ENCODE measurements at regions not wholly inside any gene's neighbourhood (a gene's known extent, or its start where the extent isn't known, plus 50 kb on each side); places are given as distances from the start of the nearest gene placed in this dataset.

- H3K36me3 Mint-ChIP-seq (ENCODE audit: low read depth) = no peaks in the 10 kb centered on the region
- H3K9me3 Mint-ChIP-seq = peaks cover 15% of the 10 kb centered on the region
- no peaks in the 10 kb centered on the region for H3K4me1 Mint-ChIP-seq
- H3K4me3 Mint-ChIP-seq = no peak overlapping the region
- H3K27me3 Mint-ChIP-seq (ENCODE audit: low read depth, poor library complexity) = no peaks in the 10 kb centered on the region
- no peak for TF ChIP-seq CTCF (IDR thresholded peaks at IDR 0.05)
- DNase-seq = no peak
- H3K27ac Mint-ChIP-seq = no peak overlapping the region
Measured at GRCh38 chrX:148268673-148269072, 231.7 kb upstream of the AFF2 start.

GRCh38 chrX:148269513-148269912, 230.9 kb upstream of the AFF2 start:
- H3K27ac Mint-ChIP-seq = no peak overlapping the region
- DNase-seq = no peak
- no peak for TF ChIP-seq CTCF (IDR thresholded peaks at IDR 0.05)
- peaks cover 15% of the 10 kb centered on the region for H3K9me3 Mint-ChIP-seq
- H3K36me3 Mint-ChIP-seq (ENCODE audit: low read depth) = no peaks in the 10 kb centered on the region
- no peak overlapping the region for H3K4me3 Mint-ChIP-seq
- H3K4me1 Mint-ChIP-seq = no peaks in the 10 kb centered on the region
- no peaks in the 10 kb centered on the region for H3K27me3 Mint-ChIP-seq (ENCODE audit: low read depth, poor library complexity)

GRCh38 chrX:148270499-148270898, 229.9 kb upstream of the AFF2 start:
- no peak overlapping the region for H3K4me3 Mint-ChIP-seq
- H3K27ac Mint-ChIP-seq = no peak overlapping the region
- no peaks in the 10 kb centered on the region for H3K27me3 Mint-ChIP-seq (ENCODE audit: low read depth, poor library complexity)
- no peak for TF ChIP-seq CTCF (IDR thresholded peaks at IDR 0.05)
- peaks cover 6% of the 10 kb centered on the region for H3K36me3 Mint-ChIP-seq (ENCODE audit: low read depth)
- H3K9me3 Mint-ChIP-seq = peaks cover 22% of the 10 kb centered on the region
- DNase-seq = no peak
- no peaks in the 10 kb centered on the region for H3K4me1 Mint-ChIP-seq

GRCh38 chrX:148271263-148271662, 229.2 kb upstream of the AFF2 start:
- Mint-ChIP-seq H3K36me3 (ENCODE audit: low read depth) (peaks cover 6% of the 10 kb centered on the region), H3K9me3 (peaks cover 27% of the 10 kb centered on the region), H3K27me3 (ENCODE audit: low read depth, poor library complexity) (no peaks in the 10 kb centered on the region), H3K4me1 (no peaks in the 10 kb centered on the region), H3K27ac (no peak overlapping the region), H3K4me3 (no peak overlapping the region)
- DNase-seq = no peak
- TF ChIP-seq CTCF (IDR thresholded peaks at IDR 0.05) = no peak

GRCh38 chrX:148281920-148282319, 218.5 kb upstream of the AFF2 start:
- H3K27me3 Mint-ChIP-seq (ENCODE audit: low read depth, poor library complexity) = peaks cover 2% of the 10 kb centered on the region
- DNase-seq = no peak
- H3K4me1 Mint-ChIP-seq = no peaks in the 10 kb centered on the region
- no peak for TF ChIP-seq CTCF (IDR thresholded peaks at IDR 0.05)
- H3K4me3 Mint-ChIP-seq = no peak overlapping the region
- H3K27ac Mint-ChIP-seq = no peak overlapping the region
- peaks cover 7% of the 10 kb centered on the region for H3K9me3 Mint-ChIP-seq
- no peaks in the 10 kb centered on the region for H3K36me3 Mint-ChIP-seq (ENCODE audit: low read depth)

GRCh38 chrX:148282504-148282903, 217.9 kb upstream of the AFF2 start:
- H3K4me3 Mint-ChIP-seq = no peak overlapping the region

More at GRCh38 chrX:148282504-148282903, 217.9 kb upstream of the AFF2 start:
- H3K27me3 Mint-ChIP-seq (ENCODE audit: low read depth, poor library complexity) = peaks cover 2% of the 10 kb centered on the region
- no peak for DNase-seq
- H3K36me3 Mint-ChIP-seq (ENCODE audit: low read depth) = no peaks in the 10 kb centered on the region
- no peak for TF ChIP-seq CTCF (IDR thresholded peaks at IDR 0.05)
- no peak overlapping the region for H3K27ac Mint-ChIP-seq
- no peaks in the 10 kb centered on the region for H3K4me1 Mint-ChIP-seq
- H3K9me3 Mint-ChIP-seq = peaks cover 1% of the 10 kb centered on the region
